GM23338 (cell line): ENCODE measurements at regions not wholly inside any gene's neighbourhood (a gene's known extent, or its start where the extent isn't known, plus 50 kb on each side); places are given as distances from the start of the nearest gene placed in this dataset.

Source experiments
- EZH2 ChIP-seq: fragments of 200-600 bp; sonication (generic); IDR thresholded peaks from one replicate; pipeline ENCODE4 v1.8.0; 2017; ENCODE audit warnings: antibody characterized with exemption, mild to moderate bottlenecking, low read depth; ENCODE audit not compliant: unreplicated experiment
- POLR2AphosphoS5 ChIP-seq: IDR thresholded peaks from 2 replicates; pipeline ENCODE4 v1.6.1; 2016; ENCODE audit warnings: antibody characterized with exemption, low read depth
- TF ChIP-seq, protein P1 (sequence below), 2 experiments: fragments of 200-600 bp in 1 of 2; sonication (generic) in 1 of 2; conservative IDR thresholded peaks; 2 replicates each; pipeline versions ENCODE4 v1.5.1 to v1.6.1; 2016 to 2017; ENCODE audit warnings: antibody characterized with exemption in 2 of 2, low read depth in 2 of 2, mild to moderate bottlenecking in 2 of 2, moderate library complexity in 1 of 2
- TF ChIP-seq, protein P2 (sequence below): IDR thresholded peaks from one replicate; pipeline ENCODE4 v1.6.1; 2018; ENCODE audit warnings: antibody characterized with exemption; ENCODE audit not compliant: unreplicated experiment

DNA sequence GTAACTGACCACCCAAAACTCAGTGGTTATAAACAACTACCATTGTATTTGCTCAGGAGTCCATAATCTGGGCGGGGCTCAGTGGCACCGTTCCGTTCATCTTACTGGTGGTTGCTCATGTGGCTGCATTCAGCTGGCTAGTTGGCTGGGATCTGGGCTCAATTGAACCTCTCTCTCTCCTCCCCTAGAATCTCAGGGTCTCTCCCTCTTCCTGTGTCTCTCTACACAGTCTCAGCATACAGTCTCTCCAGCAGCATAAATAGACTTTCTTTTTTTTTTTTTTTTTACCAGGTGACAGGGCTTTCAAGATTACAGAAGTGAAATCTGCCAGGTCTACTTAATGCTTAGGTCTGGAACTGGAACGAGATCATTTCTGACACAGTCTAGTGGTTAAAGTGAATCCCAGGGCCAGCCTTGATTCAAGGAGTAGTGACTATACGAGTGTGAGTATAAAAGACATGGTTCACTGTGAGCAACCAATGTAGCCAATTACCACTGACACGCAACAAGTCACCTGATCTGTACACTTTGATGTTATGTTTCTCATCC is 193.7 kb upstream of the ESRRG start:
- TF ChIP-seq, protein P1, sequence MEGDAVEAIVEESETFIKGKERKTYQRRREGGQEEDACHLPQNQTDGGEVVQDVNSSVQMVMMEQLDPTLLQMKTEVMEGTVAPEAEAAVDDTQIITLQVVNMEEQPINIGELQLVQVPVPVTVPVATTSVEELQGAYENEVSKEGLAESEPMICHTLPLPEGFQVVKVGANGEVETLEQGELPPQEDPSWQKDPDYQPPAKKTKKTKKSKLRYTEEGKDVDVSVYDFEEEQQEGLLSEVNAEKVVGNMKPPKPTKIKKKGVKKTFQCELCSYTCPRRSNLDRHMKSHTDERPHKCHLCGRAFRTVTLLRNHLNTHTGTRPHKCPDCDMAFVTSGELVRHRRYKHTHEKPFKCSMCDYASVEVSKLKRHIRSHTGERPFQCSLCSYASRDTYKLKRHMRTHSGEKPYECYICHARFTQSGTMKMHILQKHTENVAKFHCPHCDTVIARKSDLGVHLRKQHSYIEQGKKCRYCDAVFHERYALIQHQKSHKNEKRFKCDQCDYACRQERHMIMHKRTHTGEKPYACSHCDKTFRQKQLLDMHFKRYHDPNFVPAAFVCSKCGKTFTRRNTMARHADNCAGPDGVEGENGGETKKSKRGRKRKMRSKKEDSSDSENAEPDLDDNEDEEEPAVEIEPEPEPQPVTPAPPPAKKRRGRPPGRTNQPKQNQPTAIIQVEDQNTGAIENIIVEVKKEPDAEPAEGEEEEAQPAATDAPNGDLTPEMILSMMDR (conservative IDR thresholded peaks at IDR 0.05; ENCODE audit: low read depth in 2 of 2) = no peak
- TF ChIP-seq, protein P2, sequence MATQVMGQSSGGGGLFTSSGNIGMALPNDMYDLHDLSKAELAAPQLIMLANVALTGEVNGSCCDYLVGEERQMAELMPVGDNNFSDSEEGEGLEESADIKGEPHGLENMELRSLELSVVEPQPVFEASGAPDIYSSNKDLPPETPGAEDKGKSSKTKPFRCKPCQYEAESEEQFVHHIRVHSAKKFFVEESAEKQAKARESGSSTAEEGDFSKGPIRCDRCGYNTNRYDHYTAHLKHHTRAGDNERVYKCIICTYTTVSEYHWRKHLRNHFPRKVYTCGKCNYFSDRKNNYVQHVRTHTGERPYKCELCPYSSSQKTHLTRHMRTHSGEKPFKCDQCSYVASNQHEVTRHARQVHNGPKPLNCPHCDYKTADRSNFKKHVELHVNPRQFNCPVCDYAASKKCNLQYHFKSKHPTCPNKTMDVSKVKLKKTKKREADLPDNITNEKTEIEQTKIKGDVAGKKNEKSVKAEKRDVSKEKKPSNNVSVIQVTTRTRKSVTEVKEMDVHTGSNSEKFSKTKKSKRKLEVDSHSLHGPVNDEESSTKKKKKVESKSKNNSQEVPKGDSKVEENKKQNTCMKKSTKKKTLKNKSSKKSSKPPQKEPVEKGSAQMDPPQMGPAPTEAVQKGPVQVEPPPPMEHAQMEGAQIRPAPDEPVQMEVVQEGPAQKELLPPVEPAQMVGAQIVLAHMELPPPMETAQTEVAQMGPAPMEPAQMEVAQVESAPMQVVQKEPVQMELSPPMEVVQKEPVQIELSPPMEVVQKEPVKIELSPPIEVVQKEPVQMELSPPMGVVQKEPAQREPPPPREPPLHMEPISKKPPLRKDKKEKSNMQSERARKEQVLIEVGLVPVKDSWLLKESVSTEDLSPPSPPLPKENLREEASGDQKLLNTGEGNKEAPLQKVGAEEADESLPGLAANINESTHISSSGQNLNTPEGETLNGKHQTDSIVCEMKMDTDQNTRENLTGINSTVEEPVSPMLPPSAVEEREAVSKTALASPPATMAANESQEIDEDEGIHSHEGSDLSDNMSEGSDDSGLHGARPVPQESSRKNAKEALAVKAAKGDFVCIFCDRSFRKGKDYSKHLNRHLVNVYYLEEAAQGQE = no peak
- TF ChIP-seq EZH2 = no peak
- TF ChIP-seq POLR2AphosphoS5 = no peak
